Activated naive CD4-positive, alpha-beta T cell treated with anti-CD3 and anti-CD28 coated beads, Interleukin-2, amount 50 U/mL, for 24 hours (primary cell): ENCODE measurements at regions not wholly inside any gene's neighbourhood (a gene's known extent, or its start where the extent isn't known, plus 50 kb on each side); places are given as distances from the start of the nearest gene placed in this dataset.
"Not testable (repeated sequence)": the region's sequence is repeated elsewhere in the genome, so short reads cannot be mapped to it uniquely, and the experiment has no call there.

ENCODE experiments used
- H3K27ac Mint-ChIP-seq: one replicate; pipeline ENCODE4 v1.8.0; 2021; ENCODE audit warnings: mild to moderate bottlenecking, mixed read lengths
- H3K27me3 Mint-ChIP-seq: one replicate; pipeline ENCODE4 v1.8.0; 2021; ENCODE audit warnings: mixed read lengths
- H3K36me3 Mint-ChIP-seq: one replicate; pipeline ENCODE4 v1.8.0; 2021; ENCODE audit warnings: mixed read lengths
- H3K4me1 Mint-ChIP-seq: one replicate; pipeline ENCODE4 v1.8.0; 2021; ENCODE audit warnings: mixed read lengths
- H3K4me3 Mint-ChIP-seq: one replicate; pipeline ENCODE4 v1.8.0; 2021; ENCODE audit warnings: mild to moderate bottlenecking, mixed read lengths
- H3K9me3 Mint-ChIP-seq: one replicate; pipeline ENCODE4 v1.8.0; 2021; ENCODE audit warnings: mixed read lengths

GRCh38 chr7:12834782-12835181, 147.3 kb downstream of the ARL4A start:
- no peak overlapping the region for H3K4me3 Mint-ChIP-seq
- H3K9me3 Mint-ChIP-seq, result peaks cover 6% of the 10 kb centered on the region
- H3K36me3 Mint-ChIP-seq, result no peaks in the 10 kb centered on the region
- peaks cover 3% of the 10 kb centered on the region for H3K27me3 Mint-ChIP-seq
- H3K4me1 Mint-ChIP-seq, result no peaks in the 10 kb centered on the region
- H3K27ac Mint-ChIP-seq, result no peak overlapping the region

DNA sequence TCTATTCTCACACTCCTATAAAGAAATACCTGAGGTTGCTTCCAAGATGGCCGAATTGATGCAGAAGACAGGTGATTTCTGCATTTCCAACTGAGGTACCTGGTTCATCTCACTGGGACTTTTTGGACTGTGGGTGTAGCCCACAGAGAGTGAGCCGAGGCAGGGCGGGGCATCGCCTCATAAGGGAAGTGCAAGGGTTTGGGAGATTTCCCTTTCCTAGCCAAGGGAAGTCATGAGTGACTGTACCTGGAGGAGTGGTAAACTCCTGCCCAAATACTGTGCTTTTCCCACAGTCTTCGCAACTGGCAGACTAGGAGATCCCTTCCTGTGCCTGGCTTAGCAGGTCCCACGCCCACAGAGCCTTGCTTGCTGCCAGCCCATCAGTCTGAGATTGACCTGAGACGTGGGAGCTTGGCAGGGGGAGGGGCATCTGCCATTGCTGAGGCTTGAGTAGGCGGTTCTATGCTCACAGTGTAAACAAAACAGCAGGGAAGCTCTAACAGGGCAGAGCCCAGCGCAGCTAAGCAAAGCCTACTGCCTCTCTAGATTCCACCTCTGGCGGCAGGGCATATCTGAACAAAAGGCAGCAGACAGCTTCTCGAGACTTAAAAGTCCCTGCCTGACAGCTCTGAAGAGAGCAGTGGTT, 152.2 kb downstream of the ARL4A start:
- Mint-ChIP-seq H3K27me3 (peaks cover 1% of the 10 kb centered on the region), H3K27ac (no peak overlapping the region), H3K36me3 (no peaks in the 10 kb centered on the region), H3K4me1 (no peaks in the 10 kb centered on the region), H3K4me3 (no peak overlapping the region), H3K9me3 (peaks cover 6% of the 10 kb centered on the region)

GRCh38 chr7:12844732-12845131, 157.3 kb downstream of the ARL4A start:
- H3K27ac Mint-ChIP-seq, H3K27me3 Mint-ChIP-seq, H3K9me3 Mint-ChIP-seq, H3K4me3 Mint-ChIP-seq, H3K4me1 Mint-ChIP-seq, H3K36me3 Mint-ChIP-seq: not testable (repeated sequence)

GRCh38 chr7:12847001-12847400, 159.6 kb downstream of the ARL4A start:
- Mint-ChIP-seq H3K9me3 (no peaks in the 10 kb centered on the region), H3K4me1 (no peaks in the 10 kb centered on the region), H3K27me3 (no peaks in the 10 kb centered on the region), H3K36me3 (no peaks in the 10 kb centered on the region), H3K4me3 (no peak overlapping the region), H3K27ac (no peak overlapping the region)

- Mint-ChIP-seq H3K4me1 (no peaks in the 10 kb centered on the region), H3K4me3 (no peak overlapping the region), H3K27ac (no peak overlapping the region), H3K36me3 (no peaks in the 10 kb centered on the region), H3K27me3 (no peaks in the 10 kb centered on the region), H3K9me3 (no peaks in the 10 kb centered on the region)
Measured at GRCh38 chr7:12851142-12851541, 163.7 kb downstream of the ARL4A start.

DNA sequence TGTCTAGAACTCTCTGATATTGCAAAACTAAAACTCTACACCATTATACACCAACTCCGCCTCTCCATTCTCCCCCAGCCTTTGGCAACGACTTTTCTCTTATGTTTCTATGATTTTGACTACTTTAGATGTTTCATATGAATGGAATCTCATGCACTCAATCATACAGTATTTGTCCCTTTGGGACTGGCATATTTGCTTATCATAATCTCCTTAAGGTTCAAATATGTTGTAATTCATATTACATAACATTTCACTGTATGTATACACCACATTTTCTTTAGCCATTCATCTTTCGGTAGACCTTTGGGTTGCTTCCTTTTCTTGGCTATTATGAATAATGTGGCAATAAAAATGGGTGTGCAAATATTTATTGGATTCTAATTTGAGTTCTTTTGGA, 164.4 kb downstream of the ARL4A start:
- no peaks in the 10 kb centered on the region for H3K4me1 Mint-ChIP-seq
- no peaks in the 10 kb centered on the region for H3K36me3 Mint-ChIP-seq
- no peak overlapping the region for H3K4me3 Mint-ChIP-seq
- no peaks in the 10 kb centered on the region for H3K27me3 Mint-ChIP-seq
- no peaks in the 10 kb centered on the region for H3K9me3 Mint-ChIP-seq
- no peak overlapping the region for H3K27ac Mint-ChIP-seq

DNA sequence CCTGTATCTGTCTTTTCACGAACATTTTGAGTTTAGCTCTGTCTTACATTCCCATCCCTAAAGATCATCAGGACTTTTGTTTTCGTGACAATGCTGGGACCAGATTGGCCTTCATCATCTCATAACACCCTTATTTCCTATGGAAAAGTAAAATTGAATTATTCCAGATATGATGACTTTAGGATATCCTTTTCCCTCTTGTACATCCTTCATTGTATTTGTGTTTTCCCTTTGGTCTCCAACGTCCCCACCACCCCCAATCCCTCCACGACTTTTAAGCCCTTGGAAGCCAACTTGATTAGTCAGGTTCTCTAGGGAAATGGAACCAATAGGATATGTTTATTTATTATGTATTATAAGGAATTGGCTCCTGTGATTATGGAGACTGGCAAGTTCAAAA, 167.6 kb downstream of the ARL4A start:
- no peak overlapping the region for H3K27ac Mint-ChIP-seq
- no peaks in the 10 kb centered on the region for H3K4me1 Mint-ChIP-seq
- no peaks in the 10 kb centered on the region for H3K27me3 Mint-ChIP-seq
- no peak overlapping the region for H3K4me3 Mint-ChIP-seq
- H3K9me3 Mint-ChIP-seq, result no peaks in the 10 kb centered on the region
- H3K36me3 Mint-ChIP-seq, result no peaks in the 10 kb centered on the region

DNA sequence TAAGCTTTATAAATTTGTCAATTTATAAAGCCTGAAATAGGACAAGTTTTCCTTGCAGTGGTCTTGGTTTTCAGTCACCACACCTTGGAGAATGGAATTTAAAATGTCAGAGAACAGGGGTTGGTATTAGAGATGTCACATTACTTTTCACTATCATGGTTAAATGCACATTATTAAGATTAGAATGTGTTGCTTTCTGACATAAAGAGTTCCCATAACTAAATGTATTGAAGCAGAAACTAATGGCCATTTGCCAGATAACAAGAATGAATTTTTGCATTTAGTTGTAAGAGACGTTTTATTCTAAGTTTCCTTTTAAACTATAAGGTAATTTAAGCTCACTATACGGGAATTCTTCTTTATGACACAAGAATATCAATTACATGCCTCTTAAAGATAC, 172.3 kb downstream of the ARL4A start:
- Mint-ChIP-seq H3K36me3 (no peaks in the 10 kb centered on the region), H3K4me3 (no peak overlapping the region), H3K27me3 (no peaks in the 10 kb centered on the region), H3K4me1 (no peaks in the 10 kb centered on the region), H3K27ac (no peak overlapping the region), H3K9me3 (no peaks in the 10 kb centered on the region)

DNA sequence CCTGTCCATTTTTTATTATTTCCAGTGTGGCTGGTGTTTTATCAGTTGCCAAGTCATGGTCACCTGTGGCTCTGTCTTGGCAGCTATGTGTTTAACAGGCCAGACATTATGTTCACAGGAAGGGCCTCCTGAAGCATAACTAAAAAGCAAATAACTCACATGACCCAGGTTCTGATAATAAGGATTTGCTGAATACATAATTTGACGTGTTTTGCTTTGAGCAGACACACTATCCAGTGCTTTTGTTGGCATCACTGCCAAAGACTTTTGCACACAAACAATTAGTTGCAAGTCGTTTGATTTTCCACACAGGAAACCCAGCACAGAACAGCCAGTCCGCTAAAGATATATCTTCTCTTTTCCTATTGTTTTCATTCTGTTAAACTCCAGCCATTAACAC, 173.6 kb downstream of the ARL4A start:
- no peaks in the 10 kb centered on the region for H3K4me1 Mint-ChIP-seq
- no peaks in the 10 kb centered on the region for H3K27me3 Mint-ChIP-seq

GRCh38 chr7:12862146-12862545, 174.7 kb downstream of the ARL4A start:
- no peaks in the 10 kb centered on the region for H3K4me1 Mint-ChIP-seq
- no peak overlapping the region for H3K27ac Mint-ChIP-seq
- no peaks in the 10 kb centered on the region for H3K27me3 Mint-ChIP-seq
- no peaks in the 10 kb centered on the region for H3K9me3 Mint-ChIP-seq
- H3K36me3 Mint-ChIP-seq, result no peaks in the 10 kb centered on the region
- H3K4me3 Mint-ChIP-seq, result no peak overlapping the region

More for the DNA sequence above, 173.6 kb downstream of the ARL4A start:
- Mint-ChIP-seq H3K9me3 (no peaks in the 10 kb centered on the region), H3K4me3 (no peak overlapping the region), H3K27ac (no peak overlapping the region), H3K36me3 (no peaks in the 10 kb centered on the region)

GRCh38 chr7:12864470-12865046, 177.1 kb downstream of the ARL4A start:
- Mint-ChIP-seq H3K27ac (no peak overlapping the region), H3K36me3 (no peaks in the 10 kb centered on the region), H3K4me1 (no peaks in the 10 kb centered on the region), H3K9me3 (no peaks in the 10 kb centered on the region), H3K4me3 (no peak overlapping the region), H3K27me3 (no peaks in the 10 kb centered on the region)

DNA sequence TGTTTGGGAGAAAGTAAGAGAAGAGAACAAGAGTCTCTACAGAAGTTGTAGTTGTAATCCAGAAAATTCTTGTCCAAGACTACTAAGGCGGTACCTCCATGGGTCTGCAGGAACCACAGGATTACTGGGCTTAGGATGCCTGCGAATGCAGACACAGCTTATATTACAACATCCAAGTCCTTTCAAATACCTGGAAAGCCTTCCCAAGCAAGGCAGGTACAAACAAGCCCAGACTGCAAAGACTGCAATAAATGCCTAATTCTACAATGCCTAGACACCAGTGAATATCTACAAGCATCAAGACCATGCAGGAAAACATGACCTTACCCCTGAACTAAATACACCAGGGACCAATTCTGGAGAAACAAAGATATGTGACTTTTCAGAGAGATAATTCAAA, 178.2 kb downstream of the ARL4A start:
- H3K36me3 Mint-ChIP-seq, result no peaks in the 10 kb centered on the region
- H3K27ac Mint-ChIP-seq, result no peak overlapping the region
- no peaks in the 10 kb centered on the region for H3K4me1 Mint-ChIP-seq
- H3K4me3 Mint-ChIP-seq, result no peak overlapping the region
- no peaks in the 10 kb centered on the region for H3K9me3 Mint-ChIP-seq
- no peaks in the 10 kb centered on the region for H3K27me3 Mint-ChIP-seq

DNA sequence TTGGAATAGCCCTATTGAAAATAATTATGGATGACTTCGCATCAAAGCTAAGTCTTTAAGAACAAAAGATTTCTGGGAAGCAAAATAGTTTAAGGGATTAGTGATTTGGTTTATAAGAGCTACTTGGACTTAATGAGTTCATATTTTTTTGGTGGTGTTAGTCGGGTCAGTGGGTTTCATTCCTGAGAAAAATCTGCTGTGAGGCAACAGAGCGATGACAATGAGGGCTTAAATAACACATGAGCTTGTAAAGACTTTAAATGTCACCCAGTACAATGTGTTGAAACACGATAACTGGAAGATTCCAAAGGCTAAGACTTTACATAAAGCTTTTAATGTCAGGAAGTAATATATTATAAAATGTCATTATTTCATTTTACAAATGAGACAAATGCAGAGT, 178.8 kb downstream of the ARL4A start:
- no peaks in the 10 kb centered on the region for H3K36me3 Mint-ChIP-seq
- no peaks in the 10 kb centered on the region for H3K4me1 Mint-ChIP-seq
- H3K27me3 Mint-ChIP-seq, result no peaks in the 10 kb centered on the region
- H3K4me3 Mint-ChIP-seq, result no peak overlapping the region
- no peak overlapping the region for H3K27ac Mint-ChIP-seq
- H3K9me3 Mint-ChIP-seq, result no peaks in the 10 kb centered on the region

GRCh38 chr7:12868027-12868426, 180.6 kb downstream of the ARL4A start:
- H3K4me3 Mint-ChIP-seq, result no peak overlapping the region
- no peak overlapping the region for H3K27ac Mint-ChIP-seq
- no peaks in the 10 kb centered on the region for H3K4me1 Mint-ChIP-seq
- no peaks in the 10 kb centered on the region for H3K27me3 Mint-ChIP-seq
- H3K36me3 Mint-ChIP-seq, result no peaks in the 10 kb centered on the region
- no peaks in the 10 kb centered on the region for H3K9me3 Mint-ChIP-seq

DNA sequence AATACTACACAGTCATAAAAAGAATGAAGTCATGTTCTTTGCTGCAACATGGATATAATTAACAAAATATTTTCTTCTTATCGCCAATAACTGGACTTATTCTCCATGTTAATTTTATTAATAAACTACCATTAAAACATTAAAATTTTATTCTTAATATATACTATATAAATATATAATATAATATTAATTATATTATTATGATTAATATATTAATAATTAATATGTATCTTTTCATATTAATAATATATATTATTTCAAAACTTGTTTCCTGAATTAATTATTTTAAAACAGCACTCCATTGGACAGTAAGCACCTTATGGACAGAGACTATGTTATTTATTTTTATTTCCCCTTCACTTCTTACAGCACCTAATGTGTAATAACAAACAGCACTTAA, 182.8 kb downstream of the ARL4A start:
- Mint-ChIP-seq H3K4me3 (no peak overlapping the region), H3K27me3 (peaks cover 1% of the 10 kb centered on the region), H3K9me3 (no peaks in the 10 kb centered on the region), H3K36me3 (no peaks in the 10 kb centered on the region), H3K27ac (no peak overlapping the region), H3K4me1 (no peaks in the 10 kb centered on the region)

DNA sequence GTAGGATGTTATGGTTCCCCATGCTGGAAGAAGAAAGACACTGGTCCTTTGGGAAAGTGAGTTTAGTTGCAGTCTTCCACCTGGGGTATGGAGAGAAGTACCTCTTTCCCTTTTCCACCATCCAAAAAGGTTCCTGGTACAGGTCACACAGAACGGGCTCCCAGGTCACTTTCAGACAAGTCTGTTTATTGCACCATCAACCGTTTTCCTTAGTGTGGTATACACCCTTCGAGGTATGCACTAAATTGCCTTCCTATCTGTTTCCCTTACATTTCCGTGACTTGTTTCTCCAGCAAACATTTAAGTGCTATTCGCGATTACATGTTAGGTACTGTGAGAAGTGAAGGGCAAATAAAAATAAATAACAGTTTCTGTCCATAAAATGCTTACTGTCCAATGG, 185.1 kb downstream of the ARL4A start:
- H3K27me3 Mint-ChIP-seq, result peaks cover 1% of the 10 kb centered on the region
- no peak overlapping the region for H3K4me3 Mint-ChIP-seq
- H3K27ac Mint-ChIP-seq, result no peak overlapping the region
- H3K36me3 Mint-ChIP-seq, result no peaks in the 10 kb centered on the region
- no peaks in the 10 kb centered on the region for H3K9me3 Mint-ChIP-seq
- no peaks in the 10 kb centered on the region for H3K4me1 Mint-ChIP-seq

GRCh38 chr7:12873571-12873970, 186.1 kb downstream of the ARL4A start:
- H3K9me3 Mint-ChIP-seq, result no peaks in the 10 kb centered on the region
- no peaks in the 10 kb centered on the region for H3K36me3 Mint-ChIP-seq
- H3K27me3 Mint-ChIP-seq, result peaks cover 1% of the 10 kb centered on the region
- no peaks in the 10 kb centered on the region for H3K4me1 Mint-ChIP-seq
- no peak overlapping the region for H3K27ac Mint-ChIP-seq
- no peak overlapping the region for H3K4me3 Mint-ChIP-seq
